Caco-2 (cell line): ENCODE measurements at regions not wholly inside any gene's neighbourhood (a gene's known extent, or its start where the extent isn't known, plus 50 kb on each side); places are given as distances from the start of the nearest gene placed in this dataset.
"Not testable (repeated sequence)": the region's sequence is repeated elsewhere in the genome, so short reads cannot be mapped to it uniquely, and the experiment has no call there.

Source experiments
- BruUV-seq: library from RNA; stranded (reverse); fragments of 400-500 nt; replicated peaks from 2 replicates; lab custom pipeline; 2021; lab: Mats Ljungman, UMichigan
- CTCF ChIA-PET: fragments of 300-600 bp; sonication (Branson Sonifier 250); formaldehyde crosslinking; loops from one replicate; lab custom pipeline; 2022; ENCODE audit warnings: antibody characterized with exemption; lab: Charles Lee
- POLR2A ChIA-PET: fragments of 300-600 bp; sonication (Branson Sonifier 250); formaldehyde crosslinking; loops from one replicate; lab custom pipeline; 2022; ENCODE audit warnings: antibody characterized with exemption; lab: Charles Lee
- DNase-seq, 2 experiments: peaks; one replicate each; pipeline versions ENCODE4 v3.0.0 to v3.0.0-alpha.2; 2020 to 2022
- H3K27me3 ChIP-seq: replicated peaks from 2 replicates; pipeline ENCODE4 v1.6.0; 2011; ENCODE audit warnings: low read length; ENCODE audit not compliant: control insufficient read depth, insufficient read depth
- H3K36me3 ChIP-seq: 2 replicates; pipeline ENCODE4 v1.5.1; 2011; ENCODE audit warnings: low read length; ENCODE audit not compliant: control insufficient read depth, insufficient read depth
- H3K4me1 ChIP-seq: fragments of 250-450 bp; sonication (Bioruptor Pico); 2 replicates; pipeline ENCODE4 v1.5.1; 2020; ENCODE audit warnings: mild to moderate bottlenecking
- H3K4me3 ChIP-seq: 2 replicates; pipeline ENCODE4 v1.5.1; 2011; ENCODE audit warnings: low read depth, mild to moderate bottlenecking, control low read depth, low read length
- H3K9me3 ChIP-seq: fragments of 250-450 bp; sonication (Bioruptor Pico); 2 replicates; pipeline ENCODE4 v1.5.1; 2020; ENCODE audit warnings: mild to moderate bottlenecking, moderate library complexity
- H3K27ac Mint-ChIP-seq: one replicate; pipeline ENCODE4 v1.8.0; 2022; ENCODE audit warnings: mixed read lengths; ENCODE audit not compliant: unreplicated experiment
- H3K27me3 Mint-ChIP-seq: one replicate; pipeline ENCODE4 v1.8.0; 2022; ENCODE audit warnings: mixed read lengths; ENCODE audit not compliant: insufficient read depth, unreplicated experiment
- H3K36me3 Mint-ChIP-seq: one replicate; pipeline ENCODE4 v1.8.0; 2022; ENCODE audit warnings: mild to moderate bottlenecking, mixed read lengths; ENCODE audit not compliant: insufficient read depth, unreplicated experiment
- H3K4me1 Mint-ChIP-seq: one replicate; pipeline ENCODE4 v1.8.0; 2022; ENCODE audit warnings: low read depth, mixed read lengths; ENCODE audit not compliant: unreplicated experiment
- H3K4me3 Mint-ChIP-seq: one replicate; pipeline ENCODE4 v1.8.0; 2022; ENCODE audit warnings: mild to moderate bottlenecking, moderate library complexity, mixed read lengths; ENCODE audit not compliant: unreplicated experiment
- H3K9me3 Mint-ChIP-seq: one replicate; pipeline ENCODE4 v1.8.0; 2022; ENCODE audit warnings: mixed read lengths; ENCODE audit not compliant: unreplicated experiment
- intact Hi-C: fragments of 100-400 bp; cut with micrococcal nuclease; formaldehyde crosslinking; loops from one replicate; pipeline ENCODE4 v1.10.0; 2022; ENCODE audit not compliant: unreplicated experiment
- TF ChIP-seq, protein P1 (sequence below), 2 experiments: fragments of 200-600 bp in 1 of 2; IDR thresholded peaks; 1 replicate in 1 of 2; 2 replicates in 1 of 2; pipeline versions ENCODE4 v1.5.1 to v1.8.0; 2011 to 2022; ENCODE audit warnings: antibody characterized with exemption in 1 of 2, control low read depth in 1 of 2, inconsistent platforms in 1 of 2, low read depth in 1 of 2, low read length in 1 of 2, mild to moderate bottlenecking in 1 of 2, moderate library complexity in 1 of 2; ENCODE audit not compliant: insufficient read depth in 1 of 2, severe bottlenecking in 1 of 2, unreplicated experiment in 1 of 2

DNA sequence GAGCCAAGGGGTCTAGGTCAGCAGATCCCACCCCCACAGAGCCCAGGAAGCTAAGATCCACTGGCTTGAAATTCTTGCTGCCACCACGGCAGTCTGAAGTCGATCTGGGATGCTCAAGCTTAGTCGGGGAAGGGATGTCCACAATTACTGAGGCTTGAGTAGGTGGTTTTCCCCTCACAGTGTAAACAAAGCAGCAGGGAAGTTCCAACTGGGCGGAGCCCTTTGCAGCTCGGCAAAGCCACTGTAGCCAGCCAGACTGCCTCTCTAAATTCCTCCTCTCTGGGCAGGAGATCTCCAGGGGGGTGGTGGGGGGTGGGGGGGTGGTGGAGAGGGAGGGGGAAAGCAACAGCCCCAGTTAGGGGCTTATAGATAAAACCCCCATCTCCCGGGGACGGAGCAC is 419.5 kb downstream of the NUP35 start:
- no peak for DNase-seq
- Histone ChIP-seq H3K36me3 (peaks cover 2% of the 10 kb centered on the region; the same call in 1 of the 2 replicates), H3K27me3 (no peaks in the 10 kb centered on the region), H3K4me1 (peaks cover 23% of the 10 kb centered on the region), H3K4me3 (no peak overlapping the region), H3K9me3 (no peaks in the 10 kb centered on the region; the same call in 1 of the 2 replicates)
- TF ChIP-seq, protein P1, sequence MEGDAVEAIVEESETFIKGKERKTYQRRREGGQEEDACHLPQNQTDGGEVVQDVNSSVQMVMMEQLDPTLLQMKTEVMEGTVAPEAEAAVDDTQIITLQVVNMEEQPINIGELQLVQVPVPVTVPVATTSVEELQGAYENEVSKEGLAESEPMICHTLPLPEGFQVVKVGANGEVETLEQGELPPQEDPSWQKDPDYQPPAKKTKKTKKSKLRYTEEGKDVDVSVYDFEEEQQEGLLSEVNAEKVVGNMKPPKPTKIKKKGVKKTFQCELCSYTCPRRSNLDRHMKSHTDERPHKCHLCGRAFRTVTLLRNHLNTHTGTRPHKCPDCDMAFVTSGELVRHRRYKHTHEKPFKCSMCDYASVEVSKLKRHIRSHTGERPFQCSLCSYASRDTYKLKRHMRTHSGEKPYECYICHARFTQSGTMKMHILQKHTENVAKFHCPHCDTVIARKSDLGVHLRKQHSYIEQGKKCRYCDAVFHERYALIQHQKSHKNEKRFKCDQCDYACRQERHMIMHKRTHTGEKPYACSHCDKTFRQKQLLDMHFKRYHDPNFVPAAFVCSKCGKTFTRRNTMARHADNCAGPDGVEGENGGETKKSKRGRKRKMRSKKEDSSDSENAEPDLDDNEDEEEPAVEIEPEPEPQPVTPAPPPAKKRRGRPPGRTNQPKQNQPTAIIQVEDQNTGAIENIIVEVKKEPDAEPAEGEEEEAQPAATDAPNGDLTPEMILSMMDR (IDR thresholded peaks at IDR 0.05; ENCODE audit: insufficient read depth in 1 of 2, low read depth in 1 of 2, low read length in 1 of 2, severe bottlenecking in 1 of 2, unreplicated experiment in 1 of 2): no peak
- intact Hi-C loops: no loop called here
- no peaks in the 10 kb centered on the region for H3K27me3 Mint-ChIP-seq
- ChIA-PET POLR2A (no interaction called here), CTCF (no interaction called here)
- H3K36me3 Mint-ChIP-seq: no peaks in the 10 kb centered on the region
- no peak overlapping the region for H3K27ac Mint-ChIP-seq
- no peak overlapping the region for H3K4me3 Mint-ChIP-seq
- peaks cover 17% of the 10 kb centered on the region for H3K4me1 Mint-ChIP-seq
- peaks cover 21% of the 10 kb centered on the region for H3K9me3 Mint-ChIP-seq
- no TSS peak for BruUV-seq

DNA sequence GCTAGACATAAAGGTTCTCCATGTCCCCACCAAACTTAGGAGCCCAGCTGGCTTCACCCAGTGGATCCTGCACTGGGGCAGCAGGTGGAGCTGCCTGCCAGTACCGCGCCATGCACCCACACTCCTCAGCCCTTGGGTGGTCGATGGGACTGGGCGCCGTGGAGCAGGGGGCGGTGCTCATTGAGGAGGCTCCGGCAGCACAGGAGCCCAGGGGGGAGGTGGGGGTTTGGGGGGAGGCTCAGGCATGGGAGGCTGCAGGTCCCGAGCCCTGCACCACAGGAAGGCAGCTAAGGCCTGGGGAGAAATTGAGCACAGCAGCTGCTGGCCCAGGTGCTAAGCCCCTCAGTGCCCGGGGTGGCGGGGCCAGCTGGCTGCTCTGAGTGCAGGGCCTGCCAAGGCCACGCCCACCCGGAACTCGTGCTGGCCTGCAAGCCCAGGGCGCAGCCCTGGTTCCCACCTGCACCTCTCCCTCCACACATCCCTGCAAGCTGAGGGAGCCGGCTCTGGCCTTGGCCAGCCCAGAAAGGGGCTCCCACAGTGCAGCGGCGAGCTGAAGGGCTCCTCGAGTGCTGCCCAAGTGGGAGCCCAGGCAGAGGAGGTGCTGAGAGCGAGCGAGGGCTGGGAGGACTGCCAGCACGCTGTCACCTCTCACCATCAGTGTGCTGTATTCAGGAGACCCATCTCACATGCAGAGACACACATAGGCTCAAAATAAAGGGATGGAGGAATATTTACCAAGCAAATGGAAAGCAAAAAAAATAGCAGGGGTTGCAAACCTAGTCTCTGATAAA is 422.5 kb downstream of the NUP35 start:
- H3K9me3 ChIP-seq, H3K36me3 ChIP-seq, BruUV-seq, H3K36me3 Mint-ChIP-seq, CTCF ChIA-PET, POLR2A ChIA-PET, H3K27ac Mint-ChIP-seq, H3K27me3 ChIP-seq, DNase-seq, H3K4me3 Mint-ChIP-seq, intact Hi-C loops, H3K4me3 ChIP-seq, H3K27me3 Mint-ChIP-seq: not testable (repeated sequence)
- Mint-ChIP-seq H3K4me1 (peaks cover 14% of the 10 kb centered on the region), H3K9me3 (peaks cover 21% of the 10 kb centered on the region)
- H3K4me1 ChIP-seq: peaks cover 20% of the 10 kb centered on the region

DNA sequence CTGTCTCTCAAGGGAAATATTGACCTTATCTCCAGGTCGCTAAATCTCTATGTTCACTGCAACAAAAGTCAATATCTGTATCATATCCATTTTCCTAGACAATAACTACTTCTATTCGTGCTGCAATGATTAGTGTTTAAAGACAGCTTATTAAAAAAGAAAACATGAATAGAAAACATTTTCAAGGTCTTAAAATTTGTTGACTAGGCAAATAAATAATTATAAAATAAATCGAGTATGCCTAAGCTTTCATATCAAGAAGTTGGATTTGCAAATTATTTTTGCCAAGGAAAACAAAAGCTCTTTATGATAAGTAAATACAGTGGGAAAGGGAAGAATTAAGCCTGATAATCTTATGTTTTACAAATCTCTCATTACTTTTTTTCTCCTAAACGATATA is 428.5 kb downstream of the NUP35 start:
- H3K27me3 ChIP-seq: no peaks in the 10 kb centered on the region
- ChIA-PET CTCF (no interaction called here), POLR2A (no interaction called here)
- H3K4me3 Mint-ChIP-seq: no peak overlapping the region
- TF ChIP-seq, protein P1 (IDR thresholded peaks at IDR 0.05; ENCODE audit: insufficient read depth in 1 of 2, low read depth in 1 of 2, low read length in 1 of 2, severe bottlenecking in 1 of 2, unreplicated experiment in 1 of 2): no peak
- H3K27me3 Mint-ChIP-seq: no peaks in the 10 kb centered on the region
- H3K36me3 Mint-ChIP-seq: no peaks in the 10 kb centered on the region
- no peaks in the 10 kb centered on the region for H3K4me1 Mint-ChIP-seq
- H3K4me1 ChIP-seq: no peaks in the 10 kb centered on the region
- no peak for DNase-seq
- H3K9me3 ChIP-seq: no peaks in the 10 kb centered on the region
- H3K9me3 Mint-ChIP-seq: no peaks in the 10 kb centered on the region
- no peaks in the 10 kb centered on the region for H3K36me3 ChIP-seq
- H3K4me3 ChIP-seq: no peak overlapping the region
- BruUV-seq: no TSS peak
- H3K27ac Mint-ChIP-seq: no peak overlapping the region
- intact Hi-C loops: no loop called here
